SK-N-SH (cell line): ENCODE measurements at regions not wholly inside any gene's neighbourhood (a gene's known extent, or its start where the extent isn't known, plus 50 kb on each side); places are given as distances from the start of the nearest gene placed in this dataset.

Experiments used
- CTCF ChIA-PET: fragments of 300-600, 350-600 bp; formaldehyde crosslinking; extraction: SDS; loops from one replicate; lab custom pipeline; 2021; lab: Yijun Ruan, JAX
- POLR2A ChIA-PET: fragments of 350-600 bp; sonication (Branson Sonifier 250); formaldehyde crosslinking; extraction: SDS; loops from one replicate; lab custom pipeline; 2020; ENCODE audit warnings: antibody characterized with exemption, inconsistent platforms; lab: Yijun Ruan, JAX
- DNase-seq: peaks from one replicate; pipeline ENCODE4 v3.0.0; 2012
- H2AFZ ChIP-seq: fragments of 200-600 bp; sonication (generic); 2 replicates; pipeline ENCODE4 v1.8.1; 2016; ENCODE audit warnings: antibody characterized with exemption, mild to moderate bottlenecking, low read depth
- H3F3A ChIP-seq: fragments of 200-600 bp; sonication (generic); replicated peaks from 2 replicates; pipeline ENCODE3; 2016; ENCODE audit warnings: antibody characterized with exemption, mild to moderate bottlenecking; ENCODE audit not compliant: insufficient read depth
- H3K27ac ChIP-seq, 2 experiments: fragments of 200-500 bp in 1 of 2; fragments of 200-600 bp in 1 of 2; sonication (Bioruptor generic) in 1 of 2; sonication (generic), shearing (Covaris generic) in 1 of 2; 2 replicates each; pipeline versions ENCODE4 v1.5.1 to v1.6.1; 2014 to 2016; ENCODE audit warnings: low read depth in 2 of 2, inconsistent platforms in 1 of 2, low read length in 1 of 2, mild to moderate bottlenecking in 1 of 2, mixed read lengths in 1 of 2
- H3K27me3 ChIP-seq: fragments of 200-600 bp; sonication (generic), shearing (Covaris generic); 2 replicates; pipeline ENCODE4 v1.6.1; 2016; ENCODE audit warnings: mixed run types; ENCODE audit not compliant: insufficient read depth
- H3K36me3 ChIP-seq, 2 experiments: fragments of 200-500 bp in 1 of 2; fragments of 200-600 bp in 1 of 2; sonication (Bioruptor generic) in 1 of 2; sonication (generic) in 1 of 2; replicated peaks in 1 of 2; 2 replicates each; pipeline versions ENCODE3 to v1.5.1; 2014 to 2016; ENCODE audit warnings: low read length in 1 of 2, mild to moderate bottlenecking in 1 of 2; ENCODE audit not compliant: insufficient read depth in 2 of 2, control insufficient read depth in 1 of 2
- H3K4me1 ChIP-seq, 2 experiments: fragments of 200-500 bp in 1 of 2; fragments of 200-600 bp in 1 of 2; sonication (Bioruptor generic) in 1 of 2; sonication (generic), shearing (Covaris generic) in 1 of 2; 2 replicates each; pipeline versions ENCODE4 v1.5.1 to v1.6.1; 2014 to 2016; ENCODE audit warnings: low read depth in 1 of 2, low read length in 1 of 2, mixed run types in 1 of 2; ENCODE audit not compliant: insufficient read depth in 2 of 2, control insufficient read depth in 1 of 2
- H3K4me2 ChIP-seq: fragments of 200-600 bp; sonication (generic), shearing (Covaris generic); 2 replicates; pipeline ENCODE4 v1.6.1; 2017; ENCODE audit warnings: mixed run types
- H3K4me3 ChIP-seq, 2 experiments: fragments of 200-500 bp in 1 of 2; fragments of 200-600 bp in 1 of 2; sonication (Bioruptor generic) in 1 of 2; sonication (generic), shearing (Covaris generic) in 1 of 2; 2 replicates each; pipeline versions ENCODE4 v1.5.1 to v1.8.1; 2014 to 2016; ENCODE audit warnings: low read depth in 2 of 2, inconsistent platforms in 1 of 2, low read length in 1 of 2, mild to moderate bottlenecking in 1 of 2, mixed read lengths in 1 of 2, moderate library complexity in 1 of 2
- H3K79me2 ChIP-seq: fragments of 200-600 bp; sonication (generic); 2 replicates; pipeline ENCODE4 v1.8.1; 2017; ENCODE audit warnings: mild to moderate bottlenecking; ENCODE audit not compliant: insufficient read depth
- H3K9ac ChIP-seq: fragments of 200-600 bp; sonication (generic); 2 replicates; pipeline ENCODE4 v1.6.1; 2017; ENCODE audit warnings: mixed run types
- H3K9me2 ChIP-seq: fragments of 200-600 bp; sonication (generic); 2 replicates; pipeline ENCODE4 v1.6.1; 2017; ENCODE audit warnings: mixed run types
- H3K9me3 ChIP-seq: fragments of 200-600 bp; sonication (generic); 2 replicates; pipeline ENCODE4 v1.6.1; 2017; ENCODE audit warnings: mixed run types, mild to moderate bottlenecking, moderate library complexity
- H4K20me1 ChIP-seq: fragments of 200-600 bp; sonication (generic); 2 replicates; pipeline ENCODE4 v1.6.1; 2017; ENCODE audit warnings: mild to moderate bottlenecking, mixed run types; ENCODE audit not compliant: insufficient read depth
- CHD2 ChIP-seq: fragments of 150-350 bp; IDR thresholded peaks from 2 replicates; pipeline ENCODE4 v1.6.1; 2018; ENCODE audit warnings: low read length; ENCODE audit not compliant: partially characterized antibody
- ELF1 ChIP-seq: IDR thresholded peaks from 2 replicates; pipeline ENCODE4 v1.4.0; 2012
- EP300 ChIP-seq, 2 experiments: IDR thresholded peaks; 2 replicates each; pipeline versions ENCODE4 v1.4.0 to v1.6.1; 2012; ENCODE audit warnings: borderline replicate concordance in 1 of 2, low read depth in 1 of 2, low read length in 1 of 2
- FOXJ3 ChIP-seq: sonication (generic); formaldehyde crosslinking; IDR thresholded peaks from 2 replicates; pipeline ENCODE4 v1.5.1; 2020; ENCODE audit warnings: mild to moderate bottlenecking, missing genetic modification reagents
- GATA2 ChIP-seq: sonication (generic); formaldehyde crosslinking; IDR thresholded peaks from 2 replicates; pipeline ENCODE4 v1.5.0; 2020; ENCODE audit warnings: mild to moderate bottlenecking, missing genetic modification reagents
- JUND ChIP-seq: IDR thresholded peaks from 2 replicates; pipeline ENCODE4 v1.4.0; 2012
- MEF2A ChIP-seq: IDR thresholded peaks from 2 replicates; pipeline ENCODE4 v1.4.0; 2012; ENCODE audit warnings: low read depth, borderline replicate concordance
- NFIC ChIP-seq: IDR thresholded peaks from 2 replicates; pipeline ENCODE4 v1.4.0; 2012; ENCODE audit warnings: borderline replicate concordance
- NRF1 ChIP-seq: IDR thresholded peaks from 2 replicates; pipeline ENCODE4 v1.6.1; 2012; ENCODE audit warnings: low read depth, mild to moderate bottlenecking, low read length
- PBX3 ChIP-seq: IDR thresholded peaks from 2 replicates; pipeline ENCODE4; 2012
- RAD21 ChIP-seq: IDR thresholded peaks from 2 replicates; pipeline ENCODE4 v1.6.1; 2012; ENCODE audit warnings: mild to moderate bottlenecking, low read length
- RFX5 ChIP-seq: IDR thresholded peaks from 2 replicates; pipeline ENCODE4 v1.6.1; 2012; ENCODE audit warnings: mild to moderate bottlenecking, improper control_type of control experiment, low read length
- SIN3A ChIP-seq: IDR thresholded peaks from 2 replicates; pipeline ENCODE4 v1.6.1; 2012; ENCODE audit warnings: low read depth, mild to moderate bottlenecking, low read length, moderate library complexity, borderline replicate concordance
- SMC3 ChIP-seq: IDR thresholded peaks from 2 replicates; pipeline ENCODE4 v1.6.1; 2012; ENCODE audit warnings: low read depth, low read length, improper control_type of control experiment
- TCF12 ChIP-seq: IDR thresholded peaks from 2 replicates; pipeline ENCODE4 v1.4.0; 2012
- USF1 ChIP-seq: IDR thresholded peaks from 2 replicates; pipeline ENCODE4 v1.4.0; 2012; ENCODE audit warnings: low read depth, borderline replicate concordance
- USF2 ChIP-seq: fragments of 150-350 bp; IDR thresholded peaks from 2 replicates; pipeline ENCODE4 v1.6.1; 2017; ENCODE audit warnings: antibody characterized with exemption, low read length, low read depth, borderline replicate concordance
- YY1 ChIP-seq: IDR thresholded peaks from 2 replicates; pipeline ENCODE4 v1.4.0; 2012; ENCODE audit warnings: low read depth, mild to moderate bottlenecking
- ZBTB33 ChIP-seq: IDR thresholded peaks from 2 replicates; pipeline ENCODE4 v1.4.0; 2012; ENCODE audit warnings: low read depth, borderline replicate concordance
- WGBS: methylation state at CpG from one replicate; pipeline ENCODE4 v1.1.6; 2017; ENCODE audit warnings: low lambda C conversion rate; 5-methylcytosine and 5-hydroxymethylcytosine counted together
- TF ChIP-seq, protein P1 (sequence below): fragments of 200-600 bp; sonication (generic); IDR thresholded peaks from 2 replicates; pipeline ENCODE4 v1.6.1; 2017; ENCODE audit warnings: antibody characterized with exemption, mild to moderate bottlenecking, moderate library complexity
- TF ChIP-seq, protein P2 (sequence below): IDR thresholded peaks from 2 replicates; pipeline ENCODE4 v1.6.1; 2012; ENCODE audit warnings: mild to moderate bottlenecking, low read depth, low read length, moderate library complexity
- TF ChIP-seq, protein P3 (sequence below): fragments of 150-350 bp; IDR thresholded peaks from 2 replicates; pipeline ENCODE4 v1.6.1; 2016; ENCODE audit warnings: mild to moderate bottlenecking, low read depth, low read length

DNA sequence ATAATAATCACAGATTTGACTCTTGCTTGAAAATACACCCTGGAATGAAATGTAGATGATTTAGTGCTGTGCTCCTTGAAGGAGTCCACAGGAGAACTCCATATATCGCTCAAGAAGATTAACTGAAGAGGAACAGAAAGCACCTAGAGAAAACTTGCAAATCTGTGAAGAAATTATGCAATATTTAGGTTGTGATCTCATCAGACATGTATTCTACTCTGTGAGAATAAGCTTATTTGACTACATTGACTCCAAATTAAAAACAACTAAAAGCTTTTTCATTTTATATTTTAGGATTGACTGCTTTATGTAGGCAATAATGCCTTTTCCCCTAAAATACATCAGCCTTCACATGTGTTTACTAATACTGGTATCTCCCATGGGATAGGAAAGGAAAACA, 906.6 kb upstream of the LRATD1 start (continued):
- TF ChIP-seq EP300 (IDR thresholded peaks at IDR 0.05; ENCODE audit: borderline replicate concordance in 1 of 2, low read depth in 1 of 2, low read length in 1 of 2) (no peak), FOXJ3 (no peak)
- TF ChIP-seq, protein P1, sequence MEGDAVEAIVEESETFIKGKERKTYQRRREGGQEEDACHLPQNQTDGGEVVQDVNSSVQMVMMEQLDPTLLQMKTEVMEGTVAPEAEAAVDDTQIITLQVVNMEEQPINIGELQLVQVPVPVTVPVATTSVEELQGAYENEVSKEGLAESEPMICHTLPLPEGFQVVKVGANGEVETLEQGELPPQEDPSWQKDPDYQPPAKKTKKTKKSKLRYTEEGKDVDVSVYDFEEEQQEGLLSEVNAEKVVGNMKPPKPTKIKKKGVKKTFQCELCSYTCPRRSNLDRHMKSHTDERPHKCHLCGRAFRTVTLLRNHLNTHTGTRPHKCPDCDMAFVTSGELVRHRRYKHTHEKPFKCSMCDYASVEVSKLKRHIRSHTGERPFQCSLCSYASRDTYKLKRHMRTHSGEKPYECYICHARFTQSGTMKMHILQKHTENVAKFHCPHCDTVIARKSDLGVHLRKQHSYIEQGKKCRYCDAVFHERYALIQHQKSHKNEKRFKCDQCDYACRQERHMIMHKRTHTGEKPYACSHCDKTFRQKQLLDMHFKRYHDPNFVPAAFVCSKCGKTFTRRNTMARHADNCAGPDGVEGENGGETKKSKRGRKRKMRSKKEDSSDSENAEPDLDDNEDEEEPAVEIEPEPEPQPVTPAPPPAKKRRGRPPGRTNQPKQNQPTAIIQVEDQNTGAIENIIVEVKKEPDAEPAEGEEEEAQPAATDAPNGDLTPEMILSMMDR = no peak
- TF ChIP-seq, protein P2, sequence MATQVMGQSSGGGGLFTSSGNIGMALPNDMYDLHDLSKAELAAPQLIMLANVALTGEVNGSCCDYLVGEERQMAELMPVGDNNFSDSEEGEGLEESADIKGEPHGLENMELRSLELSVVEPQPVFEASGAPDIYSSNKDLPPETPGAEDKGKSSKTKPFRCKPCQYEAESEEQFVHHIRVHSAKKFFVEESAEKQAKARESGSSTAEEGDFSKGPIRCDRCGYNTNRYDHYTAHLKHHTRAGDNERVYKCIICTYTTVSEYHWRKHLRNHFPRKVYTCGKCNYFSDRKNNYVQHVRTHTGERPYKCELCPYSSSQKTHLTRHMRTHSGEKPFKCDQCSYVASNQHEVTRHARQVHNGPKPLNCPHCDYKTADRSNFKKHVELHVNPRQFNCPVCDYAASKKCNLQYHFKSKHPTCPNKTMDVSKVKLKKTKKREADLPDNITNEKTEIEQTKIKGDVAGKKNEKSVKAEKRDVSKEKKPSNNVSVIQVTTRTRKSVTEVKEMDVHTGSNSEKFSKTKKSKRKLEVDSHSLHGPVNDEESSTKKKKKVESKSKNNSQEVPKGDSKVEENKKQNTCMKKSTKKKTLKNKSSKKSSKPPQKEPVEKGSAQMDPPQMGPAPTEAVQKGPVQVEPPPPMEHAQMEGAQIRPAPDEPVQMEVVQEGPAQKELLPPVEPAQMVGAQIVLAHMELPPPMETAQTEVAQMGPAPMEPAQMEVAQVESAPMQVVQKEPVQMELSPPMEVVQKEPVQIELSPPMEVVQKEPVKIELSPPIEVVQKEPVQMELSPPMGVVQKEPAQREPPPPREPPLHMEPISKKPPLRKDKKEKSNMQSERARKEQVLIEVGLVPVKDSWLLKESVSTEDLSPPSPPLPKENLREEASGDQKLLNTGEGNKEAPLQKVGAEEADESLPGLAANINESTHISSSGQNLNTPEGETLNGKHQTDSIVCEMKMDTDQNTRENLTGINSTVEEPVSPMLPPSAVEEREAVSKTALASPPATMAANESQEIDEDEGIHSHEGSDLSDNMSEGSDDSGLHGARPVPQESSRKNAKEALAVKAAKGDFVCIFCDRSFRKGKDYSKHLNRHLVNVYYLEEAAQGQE = no peak

DNA sequence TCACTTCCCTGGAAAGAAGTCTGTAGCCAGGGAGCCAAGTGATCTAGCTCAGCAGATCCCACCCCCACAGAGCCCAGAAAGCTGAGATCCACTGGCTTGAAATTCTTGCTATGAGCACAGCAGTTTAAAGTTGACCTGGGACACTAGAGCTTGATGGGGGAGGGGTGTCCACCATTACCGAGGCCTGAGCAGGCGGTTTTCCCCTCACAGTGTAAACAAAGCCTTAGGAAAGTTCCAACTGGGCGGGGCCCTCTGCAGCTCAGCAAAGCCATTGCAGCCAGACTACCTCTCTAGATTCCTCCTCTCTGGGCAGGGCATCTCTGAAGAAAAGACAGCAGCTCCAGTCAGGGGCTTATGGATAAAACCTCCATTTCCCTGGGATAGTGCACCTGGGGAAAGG, 887.2 kb upstream of the LRATD1 start:
- Histone ChIP-seq H3K27me3 (no peaks in the 10 kb centered on the region), H3K9me3 (no peaks in the 10 kb centered on the region), H3K36me3 (no peaks in the 10 kb centered on the region), H3K4me1 (no peaks in the 10 kb centered on the region), H3K9ac (no peak overlapping the region), H2AFZ (no peak overlapping the region), H3K27ac (no peak overlapping the region), H3K79me2 (no peaks in the 10 kb centered on the region), H4K20me1 (no peaks in the 10 kb centered on the region), H3K4me3 (no peak overlapping the region), H3F3A (no peaks in the 10 kb centered on the region), H3K4me2 (no peak overlapping the region), H3K9me2 (no peaks in the 10 kb centered on the region)
- no peak for DNase-seq
- POLR2A ChIA-PET = no interaction called here
- CTCF ChIA-PET = no interaction called here
- WGBS = 7% methylated on average over 3 of the region's 3 CpGs
- TF ChIP-seq NRF1 = no peak
- TF ChIP-seq ZBTB33 = no peak
- no peak for TF ChIP-seq EP300 (IDR thresholded peaks at IDR 0.05; ENCODE audit: borderline replicate concordance in 1 of 2, low read depth in 1 of 2, low read length in 1 of 2)
- TF ChIP-seq ELF1 = no peak
- TF ChIP-seq SIN3A = no peak
- no peak for TF ChIP-seq USF2
- no peak for TF ChIP-seq TCF12
- no peak for TF ChIP-seq YY1
- no peak for TF ChIP-seq CHD2
- TF ChIP-seq SMC3 = no peak
- no peak for TF ChIP-seq PBX3
- no peak for TF ChIP-seq USF1
- TF ChIP-seq MEF2A = no peak
- TF ChIP-seq RFX5 = no peak
- TF ChIP-seq NFIC = no peak
- TF ChIP-seq RAD21 = no peak
- TF ChIP-seq, protein P3, sequence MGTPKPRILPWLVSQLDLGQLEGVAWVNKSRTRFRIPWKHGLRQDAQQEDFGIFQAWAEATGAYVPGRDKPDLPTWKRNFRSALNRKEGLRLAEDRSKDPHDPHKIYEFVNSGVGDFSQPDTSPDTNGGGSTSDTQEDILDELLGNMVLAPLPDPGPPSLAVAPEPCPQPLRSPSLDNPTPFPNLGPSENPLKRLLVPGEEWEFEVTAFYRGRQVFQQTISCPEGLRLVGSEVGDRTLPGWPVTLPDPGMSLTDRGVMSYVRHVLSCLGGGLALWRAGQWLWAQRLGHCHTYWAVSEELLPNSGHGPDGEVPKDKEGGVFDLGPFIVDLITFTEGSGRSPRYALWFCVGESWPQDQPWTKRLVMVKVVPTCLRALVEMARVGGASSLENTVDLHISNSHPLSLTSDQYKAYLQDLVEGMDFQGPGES = no peak
- no peak for TF ChIP-seq JUND
- no peak for TF ChIP-seq GATA2 (CRISPR knock-in tag)
